HUES64 (cell line): ENCODE measurements at regions not wholly inside any gene's neighbourhood (a gene's known extent, or its start where the extent isn't known, plus 50 kb on each side); places are given as distances from the start of the nearest gene placed in this dataset.
"Not testable (repeated sequence)": the region's sequence is repeated elsewhere in the genome, so short reads cannot be mapped to it uniquely, and the experiment has no call there.

ENCODE experiments used
- H3K27ac ChIP-seq: 2 replicates; pipeline ENCODE4 v1.7.0; 2013; ENCODE audit warnings: low read depth, low read length, inconsistent platforms
- H3K27me3 ChIP-seq: 2 replicates; pipeline ENCODE4 v1.6.1; 2013; ENCODE audit warnings: mild to moderate bottlenecking, low read length; ENCODE audit not compliant: insufficient read depth
- H3K36me3 ChIP-seq: 2 replicates; pipeline ENCODE4 v1.6.1; 2013; ENCODE audit warnings: mild to moderate bottlenecking, low read length; ENCODE audit not compliant: insufficient read depth
- H3K4me1 ChIP-seq: 2 replicates; pipeline ENCODE4 v1.6.1; 2013; ENCODE audit warnings: mild to moderate bottlenecking, low read length, moderate library complexity; ENCODE audit not compliant: insufficient read depth
- H3K4me3 ChIP-seq: 2 replicates; pipeline ENCODE4 v1.5.1; 2013; ENCODE audit warnings: mild to moderate bottlenecking, low read length, moderate library complexity
- H3K9ac ChIP-seq: 2 replicates; pipeline ENCODE4 v1.6.1; 2013; ENCODE audit warnings: mild to moderate bottlenecking, low read depth, low read length
- H3K9me3 ChIP-seq: 2 replicates; pipeline ENCODE4 v1.6.1; 2013; ENCODE audit warnings: low read depth, low read length; ENCODE audit not compliant: insufficient read depth
- WGBS: fragments of 150-250, 120-280 bp; methylation state at CpG from one replicate; pipeline ENCODE4 v1.1.7; 2013; ENCODE audit warnings: missing lambda C conversion rate; 5-methylcytosine and 5-hydroxymethylcytosine counted together

DNA sequence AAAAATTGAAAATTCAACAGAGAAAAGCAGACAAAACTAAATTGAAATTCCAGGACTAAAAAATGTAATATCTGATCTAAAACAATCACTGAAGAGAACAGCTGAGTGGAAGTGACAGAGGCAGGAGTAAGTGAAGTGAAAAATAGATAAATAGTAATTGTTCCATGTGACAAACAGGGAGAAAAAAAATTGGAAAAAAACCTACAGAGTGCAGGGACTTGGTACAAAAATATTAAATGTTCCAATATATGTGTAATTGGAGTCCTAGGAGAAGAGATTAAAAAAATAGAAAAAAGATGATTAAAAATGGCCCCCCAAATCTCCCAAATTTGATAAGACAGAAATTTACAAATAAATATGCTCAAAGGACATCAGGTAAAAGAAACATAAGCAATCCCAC lies 63.4 kb upstream of the NAMPT start:
- no peaks in the 10 kb centered on the region for H3K36me3 ChIP-seq
- H3K27me3 ChIP-seq: no peaks in the 10 kb centered on the region
- H3K9me3 ChIP-seq: 0 out of 2 replicates have a peak, but pooled peaks cover 2% of the 10 kb centered on the region
- no peak overlapping the region for H3K4me3 ChIP-seq
- no peak overlapping the region for H3K27ac ChIP-seq
- no peaks in the 10 kb centered on the region for H3K4me1 ChIP-seq
- no peak overlapping the region for H3K9ac ChIP-seq

DNA sequence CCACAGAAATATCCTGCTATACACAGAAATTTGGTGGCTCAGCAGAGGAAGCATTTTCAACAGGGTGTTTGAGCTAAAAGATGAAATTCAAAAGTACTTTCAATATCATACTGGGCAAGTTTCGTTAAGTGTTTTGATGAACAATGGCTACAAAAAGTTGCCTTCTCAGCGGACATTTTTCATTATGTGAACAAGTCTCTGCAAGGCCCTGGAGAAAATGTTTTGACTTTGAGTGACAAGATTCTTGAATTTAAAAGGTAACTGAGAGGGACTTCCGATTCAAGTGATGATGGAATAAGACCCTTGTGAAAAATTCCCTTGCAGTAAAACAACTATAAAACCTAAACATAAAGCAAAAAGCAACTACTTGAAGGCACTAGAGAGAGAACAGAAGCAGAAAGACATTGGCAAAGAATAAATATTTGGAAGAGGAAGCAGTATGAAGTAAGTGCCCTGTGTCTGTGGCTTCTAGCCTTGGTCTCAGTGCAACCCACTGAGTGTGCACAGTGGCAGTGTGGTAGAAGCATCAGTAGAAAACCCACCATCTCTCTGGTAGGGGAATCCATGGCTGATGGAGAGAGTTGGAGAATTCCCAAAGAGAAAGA lies 62.5 kb upstream of the NAMPT start:
- Histone ChIP-seq H3K4me3 (no peak overlapping the region), H3K36me3 (no peaks in the 10 kb centered on the region), H3K9ac (no peak overlapping the region), H3K27me3 (no peaks in the 10 kb centered on the region), H3K27ac (no peak overlapping the region), H3K4me1 (no peaks in the 10 kb centered on the region), H3K9me3 (peaks cover 9% of the 10 kb centered on the region; the same call in 1 of the 2 replicates)
- 91% methylated on average over 3 of the region's 3 CpGs for WGBS

DNA sequence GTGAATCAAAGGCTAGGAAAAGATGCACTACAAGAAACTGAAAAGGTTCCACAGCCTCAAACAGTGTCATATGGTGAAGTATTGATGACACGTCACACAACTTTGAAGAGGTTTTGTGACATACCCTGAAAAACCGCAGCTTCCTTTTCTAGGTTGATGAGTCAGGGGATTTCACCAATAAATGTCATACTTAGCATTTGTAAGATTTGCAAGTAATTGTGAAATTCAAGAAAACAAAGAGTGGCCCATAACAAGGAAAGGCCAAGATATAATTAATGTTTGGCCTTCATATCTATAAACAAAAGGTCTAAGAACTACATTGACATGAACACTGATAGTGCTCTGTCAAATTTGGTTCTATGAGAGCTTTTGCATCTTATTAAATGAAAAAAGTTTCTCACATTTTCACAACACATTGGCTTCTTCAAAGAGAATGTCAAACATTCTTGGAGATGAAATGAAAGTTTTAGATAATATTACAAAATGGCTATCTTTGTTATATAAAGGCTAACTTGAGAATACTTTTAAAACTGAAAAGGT lies 62.0 kb upstream of the NAMPT start:
- H3K9me3 ChIP-seq: peaks cover 12% of the 10 kb centered on the region
- H3K4me3 ChIP-seq: no peak overlapping the region
- no peak overlapping the region for H3K9ac ChIP-seq
- 92% methylated on average over 2 of the region's 2 CpGs for WGBS
- no peak overlapping the region for H3K27ac ChIP-seq
- H3K4me1 ChIP-seq: no peaks in the 10 kb centered on the region
- no peaks in the 10 kb centered on the region for H3K36me3 ChIP-seq
- H3K27me3 ChIP-seq: no peaks in the 10 kb centered on the region

DNA sequence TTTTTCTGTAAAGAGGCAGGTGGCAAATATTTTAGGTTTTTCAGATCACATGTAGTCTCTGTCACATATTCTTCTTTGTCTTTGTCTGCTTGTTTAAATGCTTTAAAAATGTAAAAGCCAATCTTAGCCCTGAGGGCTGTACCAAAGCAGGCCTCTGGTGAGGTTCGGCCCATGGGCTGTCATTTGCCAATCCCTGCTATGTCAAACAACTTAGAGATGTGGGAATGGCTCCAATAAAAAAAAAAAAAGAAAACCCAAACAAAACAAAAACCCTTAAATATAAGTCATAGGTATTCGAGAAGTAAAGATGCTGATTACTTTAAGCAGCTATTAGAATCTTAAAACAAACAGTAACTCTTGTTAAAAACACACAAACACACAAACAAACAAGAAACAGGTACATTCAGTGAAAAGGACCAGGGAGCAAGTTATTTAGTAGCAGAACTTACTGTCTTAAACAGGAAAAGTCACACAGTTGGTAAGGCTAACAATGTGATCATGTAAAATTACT lies 61.4 kb upstream of the NAMPT start:
- H3K36me3 ChIP-seq: no peaks in the 10 kb centered on the region
- no peaks in the 10 kb centered on the region for H3K4me1 ChIP-seq
- no peaks in the 10 kb centered on the region for H3K27me3 ChIP-seq
- no peak overlapping the region for H3K9ac ChIP-seq
- H3K9me3 ChIP-seq: peaks cover 17% of the 10 kb centered on the region
- H3K4me3 ChIP-seq: no peak overlapping the region
- no peak overlapping the region for H3K27ac ChIP-seq
- WGBS: 75% methylated on average over 1 of the region's 2 CpGs

DNA sequence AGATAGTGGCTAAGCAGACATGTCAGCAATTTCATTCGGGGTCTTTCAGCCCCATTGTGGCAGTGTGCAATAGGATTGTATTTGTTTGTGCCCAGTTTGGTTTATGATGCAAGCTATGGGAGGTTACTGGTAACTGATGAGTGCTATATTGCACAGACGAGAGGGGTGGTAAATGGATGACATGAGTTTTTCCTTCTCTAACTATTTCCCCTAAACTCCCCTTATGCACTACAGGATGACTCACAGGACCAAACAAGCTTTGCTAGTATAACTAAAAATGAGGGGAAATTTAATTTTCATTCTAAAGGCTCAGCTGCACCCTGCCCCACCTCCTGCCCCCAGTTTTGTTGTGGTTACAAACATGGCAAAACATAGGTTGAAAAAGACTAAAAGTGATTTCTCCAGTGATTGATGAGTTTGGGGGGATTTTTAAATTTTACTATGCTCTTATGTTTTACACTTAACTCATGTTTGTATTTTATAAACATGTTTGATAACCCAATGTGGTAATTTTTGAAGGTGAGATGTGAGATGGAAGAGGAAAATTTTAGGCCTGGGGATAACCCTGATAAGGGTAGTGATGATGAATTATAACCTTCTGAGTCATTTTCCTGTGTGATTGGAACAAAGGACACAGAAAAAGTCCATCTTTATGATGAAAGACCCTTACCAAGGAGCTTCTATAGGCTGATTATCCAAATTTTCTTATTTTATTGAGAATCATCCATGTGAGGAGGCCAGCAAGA lies 60.8 kb upstream of the NAMPT start:
- H3K27ac ChIP-seq: no peak overlapping the region
- H3K27me3 ChIP-seq: no peaks in the 10 kb centered on the region
- no peaks in the 10 kb centered on the region for H3K36me3 ChIP-seq
- 89% methylated on average over 1 of the region's 2 CpGs for WGBS
- peaks cover 19% of the 10 kb centered on the region for H3K9me3 ChIP-seq
- H3K4me1 ChIP-seq: no peaks in the 10 kb centered on the region
- no peak overlapping the region for H3K4me3 ChIP-seq
- no peak overlapping the region for H3K9ac ChIP-seq

DNA sequence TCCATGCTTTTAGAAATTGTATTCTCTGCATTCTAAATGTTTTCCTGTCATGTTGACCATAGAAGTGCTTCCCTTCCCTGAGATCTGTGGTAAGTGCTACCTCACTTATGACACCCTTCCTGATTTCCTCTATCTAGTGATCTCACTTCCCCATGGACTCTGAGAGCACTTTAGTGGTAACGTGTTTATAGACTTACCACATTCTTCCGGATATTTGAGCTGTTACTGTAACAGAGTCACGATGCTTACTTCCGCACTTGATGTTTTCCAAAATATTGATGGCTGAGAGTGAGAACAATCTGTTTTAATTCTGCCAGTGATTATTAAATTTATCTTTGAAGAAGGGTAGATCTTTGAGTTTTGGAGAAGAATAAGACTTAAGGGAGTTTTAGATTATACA lies 60.1 kb upstream of the NAMPT start:
- peaks cover 19% of the 10 kb centered on the region for H3K9me3 ChIP-seq
- no peaks in the 10 kb centered on the region for H3K36me3 ChIP-seq
- H3K9ac ChIP-seq: no peak overlapping the region
- no peaks in the 10 kb centered on the region for H3K4me1 ChIP-seq
- H3K4me3 ChIP-seq: no peak overlapping the region
- no peak overlapping the region for H3K27ac ChIP-seq
- H3K27me3 ChIP-seq: no peaks in the 10 kb centered on the region
- WGBS: 97% methylated on average over 4 of the region's 4 CpGs

DNA sequence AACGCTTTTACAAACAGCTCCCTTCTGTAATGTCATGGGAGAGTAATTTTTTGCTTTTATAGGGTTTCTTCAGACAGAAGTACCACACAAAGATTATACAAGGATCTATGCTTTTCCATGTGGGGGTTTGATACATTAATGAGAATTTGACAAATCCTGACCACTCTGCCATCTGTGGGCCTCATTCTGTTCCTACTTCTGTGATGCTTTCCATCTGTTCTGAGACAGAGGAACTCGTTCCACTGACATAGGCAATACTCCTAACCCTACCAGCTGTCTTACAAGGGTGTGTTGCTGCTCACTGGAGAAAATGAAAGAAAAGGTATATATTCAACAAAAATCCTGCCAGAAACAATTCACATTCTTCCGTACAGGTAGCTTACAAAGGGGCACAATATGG lies 59.4 kb upstream of the NAMPT start:
- H3K4me1 ChIP-seq: no peaks in the 10 kb centered on the region
- no peaks in the 10 kb centered on the region for H3K27me3 ChIP-seq
- 92% methylated on average over 1 of the region's 3 CpGs for WGBS
- no peak overlapping the region for H3K9ac ChIP-seq
- H3K9me3 ChIP-seq: peaks cover 19% of the 10 kb centered on the region
- H3K4me3 ChIP-seq: no peak overlapping the region
- H3K27ac ChIP-seq: no peak overlapping the region
- no peaks in the 10 kb centered on the region for H3K36me3 ChIP-seq

DNA sequence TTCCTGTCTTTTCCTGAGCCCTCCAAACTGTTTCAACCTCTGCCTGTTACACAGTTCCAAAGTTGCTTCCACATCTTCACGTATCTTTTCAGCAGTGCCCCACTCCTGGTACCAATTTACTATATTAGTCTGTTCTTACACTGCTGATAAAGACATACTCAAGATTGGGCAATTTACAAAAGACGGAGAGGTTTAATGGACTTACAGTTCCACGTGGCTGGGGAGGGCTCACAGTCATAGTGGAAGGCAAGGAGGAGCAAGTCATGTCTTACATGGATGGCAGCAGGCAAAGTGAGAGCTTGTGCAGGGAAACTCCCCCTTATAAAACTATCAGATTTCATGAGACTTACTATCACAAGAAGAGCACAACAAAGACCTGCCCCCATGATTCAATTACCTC lies 57.3 kb upstream of the NAMPT start:
- H3K9me3 ChIP-seq: peaks cover 33% of the 10 kb centered on the region
- H3K4me3 ChIP-seq, H3K4me1 ChIP-seq, H3K27ac ChIP-seq, H3K27me3 ChIP-seq, H3K36me3 ChIP-seq, H3K9ac ChIP-seq: not testable (repeated sequence)
- 86% methylated on average over 3 of the region's 3 CpGs for WGBS

DNA sequence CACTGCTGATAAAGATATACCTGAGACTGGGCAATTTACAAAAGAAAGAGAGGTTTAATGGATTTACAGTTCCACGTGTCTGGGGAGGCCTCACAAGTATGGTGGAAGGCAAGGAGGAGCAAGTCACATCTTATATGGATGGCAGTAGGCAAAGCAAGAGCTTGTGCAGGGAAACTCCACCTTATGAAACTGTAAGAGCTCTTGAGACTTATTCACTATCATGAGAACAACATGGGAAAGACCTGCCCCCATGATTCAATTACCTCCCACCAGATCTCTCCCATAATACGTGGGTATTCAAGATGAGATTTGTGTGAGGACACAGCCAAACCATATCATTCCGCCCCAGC lies 55.4 kb upstream of the NAMPT start:
- 89% methylated on average over 3 of the region's 3 CpGs for WGBS
- H3K27me3 ChIP-seq, H3K4me1 ChIP-seq, H3K9ac ChIP-seq, H3K36me3 ChIP-seq, H3K4me3 ChIP-seq, H3K27ac ChIP-seq: not testable (repeated sequence)
- peaks cover 39% of the 10 kb centered on the region for H3K9me3 ChIP-seq

DNA sequence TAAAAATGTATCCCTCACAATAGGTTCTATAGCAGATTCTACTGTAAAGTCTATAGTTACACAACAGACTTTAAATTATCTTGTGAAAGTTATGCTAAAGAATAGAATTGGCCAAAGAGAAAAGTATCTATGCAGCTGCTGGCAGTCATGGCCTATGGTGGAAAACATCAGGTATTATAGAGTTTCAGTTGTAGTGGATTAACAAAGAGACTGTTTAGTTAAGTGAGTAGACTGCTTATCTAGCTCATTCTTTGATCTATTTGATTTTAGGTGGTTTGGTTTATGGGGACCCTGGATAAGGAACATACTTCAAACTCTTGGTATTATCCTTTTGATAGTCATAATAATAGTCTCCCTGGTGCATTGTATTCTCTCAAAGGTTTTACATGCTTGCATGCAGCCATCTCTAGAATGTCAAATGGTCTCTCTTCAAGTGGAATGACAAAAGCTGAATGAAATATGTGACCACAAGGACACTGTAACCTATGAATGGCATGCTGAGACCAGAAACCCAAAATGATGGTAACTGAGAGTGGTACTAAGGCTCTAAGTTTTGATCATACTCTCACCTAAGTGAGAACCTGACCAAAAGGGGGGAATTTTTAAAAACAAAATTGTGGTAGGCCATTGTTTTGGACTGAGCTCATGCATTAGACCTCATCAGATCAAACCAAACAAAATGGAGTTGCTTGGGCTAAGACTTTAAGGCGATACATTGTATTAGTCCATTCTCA lies 54.9 kb upstream of the NAMPT start:
- H3K4me3 ChIP-seq: no peak overlapping the region
- H3K4me1 ChIP-seq: no peaks in the 10 kb centered on the region
- 86% methylated on average over 1 of the region's 1 CpG for WGBS
- H3K27ac ChIP-seq: no peak overlapping the region
- no peaks in the 10 kb centered on the region for H3K36me3 ChIP-seq
- no peaks in the 10 kb centered on the region for H3K27me3 ChIP-seq
- peaks cover 39% of the 10 kb centered on the region for H3K9me3 ChIP-seq
- no peak overlapping the region for H3K9ac ChIP-seq

DNA sequence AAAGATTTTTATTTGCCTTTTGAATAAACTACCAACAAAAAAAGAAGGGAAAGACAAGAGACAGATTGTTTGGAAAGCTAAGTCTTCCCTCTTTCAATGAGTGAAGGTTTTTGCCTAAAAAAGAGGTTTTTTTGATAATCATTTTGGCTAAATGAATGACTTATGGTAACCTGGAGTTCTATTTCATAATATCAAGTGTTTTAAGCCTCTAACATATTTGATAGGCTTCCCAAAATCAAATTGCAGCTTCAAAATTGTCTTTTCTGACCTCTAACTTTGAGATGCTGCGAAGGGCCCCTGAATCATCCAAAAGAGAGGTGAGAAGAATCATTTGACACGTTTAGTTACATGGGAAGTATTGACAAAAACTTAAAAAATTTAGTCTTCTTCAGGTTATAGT lies 53.0 kb upstream of the NAMPT start:
- H3K36me3 ChIP-seq: no peaks in the 10 kb centered on the region
- H3K27ac ChIP-seq: no peak overlapping the region
- no peaks in the 10 kb centered on the region for H3K27me3 ChIP-seq
- H3K4me1 ChIP-seq: no peaks in the 10 kb centered on the region
- 84% methylated on average over 2 of the region's 2 CpGs for WGBS
- no peak overlapping the region for H3K9ac ChIP-seq
- H3K9me3 ChIP-seq: peaks cover 37% of the 10 kb centered on the region
- H3K4me3 ChIP-seq: no peak overlapping the region
